Suprapubic skin (tissue), 4 donors: ENCODE measurements at regions not wholly inside any gene's neighbourhood (a gene's known extent, or its start where the extent isn't known, plus 50 kb on each side); places are given as distances from the start of the nearest gene placed in this dataset.

Source experiments
- EP300 ChIP-seq: sonication (generic); formaldehyde crosslinking; IDR thresholded peaks from one replicate; pipeline ENCODE4 v1.6.1; 2017; ENCODE audit warnings: antibody characterized with exemption
- POLR2A ChIP-seq, 2 donors: fragments of 450-650 bp; IDR thresholded peaks; one replicate each; pipeline ENCODE4 v1.6.1; 2017; ENCODE audit warnings: antibody characterized with exemption in 2 of 2, mild to moderate bottlenecking in 2 of 2, moderate library complexity in 2 of 2
- POLR2AphosphoS5 ChIP-seq, 3 donors: sonication (generic); formaldehyde crosslinking; IDR thresholded peaks; one replicate each; pipeline ENCODE4 v1.6.1; 2017; ENCODE audit warnings: antibody characterized with exemption in 3 of 3
- TF ChIP-seq, protein P1 (sequence below), 2 donors: fragments of 200-600 bp in 1 of 2; fragments of 450-650 bp in 1 of 2; sonication (generic) in 1 of 2; IDR thresholded peaks; one replicate each; pipeline ENCODE4 v1.5.1; 2016 to 2019; ENCODE audit warnings: antibody characterized with exemption in 2 of 2, mild to moderate bottlenecking in 1 of 2, moderate library complexity in 1 of 2

- TF ChIP-seq, protein P1, sequence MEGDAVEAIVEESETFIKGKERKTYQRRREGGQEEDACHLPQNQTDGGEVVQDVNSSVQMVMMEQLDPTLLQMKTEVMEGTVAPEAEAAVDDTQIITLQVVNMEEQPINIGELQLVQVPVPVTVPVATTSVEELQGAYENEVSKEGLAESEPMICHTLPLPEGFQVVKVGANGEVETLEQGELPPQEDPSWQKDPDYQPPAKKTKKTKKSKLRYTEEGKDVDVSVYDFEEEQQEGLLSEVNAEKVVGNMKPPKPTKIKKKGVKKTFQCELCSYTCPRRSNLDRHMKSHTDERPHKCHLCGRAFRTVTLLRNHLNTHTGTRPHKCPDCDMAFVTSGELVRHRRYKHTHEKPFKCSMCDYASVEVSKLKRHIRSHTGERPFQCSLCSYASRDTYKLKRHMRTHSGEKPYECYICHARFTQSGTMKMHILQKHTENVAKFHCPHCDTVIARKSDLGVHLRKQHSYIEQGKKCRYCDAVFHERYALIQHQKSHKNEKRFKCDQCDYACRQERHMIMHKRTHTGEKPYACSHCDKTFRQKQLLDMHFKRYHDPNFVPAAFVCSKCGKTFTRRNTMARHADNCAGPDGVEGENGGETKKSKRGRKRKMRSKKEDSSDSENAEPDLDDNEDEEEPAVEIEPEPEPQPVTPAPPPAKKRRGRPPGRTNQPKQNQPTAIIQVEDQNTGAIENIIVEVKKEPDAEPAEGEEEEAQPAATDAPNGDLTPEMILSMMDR (IDR thresholded peaks at IDR 0.05), result no peak
- TF ChIP-seq POLR2AphosphoS5 (IDR thresholded peaks at IDR 0.05) (no peak), POLR2A (IDR thresholded peaks at IDR 0.05) (no peak), EP300 (no peak)
Observed at GRCh38 chr13:69601661-69602060, 506.0 kb upstream of the ATXN8OS start.
